Lower leg skin (tissue), 4 donors: ENCODE measurements at regions not wholly inside any gene's neighbourhood (a gene's known extent, or its start where the extent isn't known, plus 50 kb on each side); places are given as distances from the start of the nearest gene placed in this dataset.
"Not testable (repeated sequence)": the region's sequence is repeated elsewhere in the genome, so short reads cannot be mapped to it uniquely, and the experiment has no call there.

ENCODE experiments used
- DNase-seq, 2 donors: peaks; one replicate each; pipeline ENCODE4 v3.0.0-alpha.2; 2019; ENCODE audit warnings: low spot score in 2 of 2
- H3K4me3 ChIP-seq: fragments of 200-600 bp; sonication (generic); 2 replicates; pipeline ENCODE4 v1.5.1; 2017; ENCODE audit warnings: mild to moderate bottlenecking, low read depth; ENCODE audit not compliant: poor library complexity, severe bottlenecking
- CTCF ChIP-seq, 3 donors: fragments of 450-650 bp; IDR thresholded peaks; one replicate each; pipeline ENCODE4 v1.5.1; 2016; ENCODE audit warnings: antibody characterized with exemption in 3 of 3, mild to moderate bottlenecking in 3 of 3, moderate library complexity in 2 of 3
- POLR2A ChIP-seq, 2 donors: fragments of 450-650 bp; IDR thresholded peaks; one replicate each; pipeline ENCODE4 v1.6.1; 2016 to 2017; ENCODE audit warnings: antibody characterized with exemption in 2 of 2, mild to moderate bottlenecking in 1 of 2, moderate library complexity in 1 of 2
- WGBS, 2 donors: methylation state at CpG; one replicate each; pipeline ENCODE4 v1.1.5; 2018; 5-methylcytosine and 5-hydroxymethylcytosine counted together
- intact Hi-C: fragments of 100-400 bp; cut with DNase I; formaldehyde crosslinking; loops from one replicate; pipeline ENCODE4 v1.15.0; 2023; ENCODE audit warnings: low total_unique reads

DNA sequence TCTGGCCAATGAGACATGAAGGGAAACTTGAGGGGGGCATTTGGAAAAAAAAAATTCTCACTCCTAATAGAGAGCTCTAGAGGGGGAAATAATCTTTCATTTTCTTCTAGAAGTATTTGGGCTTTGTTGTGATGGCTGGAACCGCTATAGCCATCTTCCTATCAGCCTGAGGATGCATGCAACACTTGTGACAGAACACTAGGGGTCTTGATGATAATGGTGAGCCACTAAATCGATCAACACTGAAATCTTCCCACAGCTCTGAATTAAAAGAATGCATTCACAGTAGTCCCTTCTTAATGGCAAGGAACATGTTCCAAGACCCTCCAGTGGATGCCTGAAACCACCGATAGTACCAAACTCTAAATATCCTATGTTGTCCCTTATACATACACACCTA lies 325.3 kb downstream of the LNPK start:
- TF ChIP-seq POLR2A (IDR thresholded peaks at IDR 0.05), result no peak
- no peak overlapping the region for H3K4me3 ChIP-seq
- intact Hi-C loops, result no loop called here
- no peak for DNase-seq
- 66 to 90% methylated on average over 3 of the region's 3 CpGs for WGBS, 2 donors

DNA sequence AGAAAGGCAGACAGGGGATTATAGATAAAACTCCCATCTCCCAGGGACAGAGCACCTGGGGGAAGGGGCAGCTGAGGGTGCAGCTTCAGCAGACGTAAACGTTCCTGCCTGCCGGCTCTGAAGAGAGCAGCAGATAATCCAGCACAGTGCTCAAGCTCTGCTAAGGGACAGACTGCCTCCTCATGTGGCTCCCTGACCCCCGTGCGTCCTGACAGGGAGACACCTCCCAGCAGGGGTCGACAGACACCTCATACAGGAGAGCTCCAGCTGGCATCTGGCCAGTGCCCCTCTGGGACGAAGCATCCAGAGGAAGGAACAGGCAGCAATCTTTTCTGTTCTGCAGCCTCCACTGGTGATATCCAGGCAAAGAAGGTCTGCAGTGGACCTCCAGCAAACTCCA lies 333.3 kb downstream of the LNPK start:
- 65 to 76% methylated on average over 5 to 7 of the region's 7 CpGs for WGBS, 2 donors
- intact Hi-C loops, H3K4me3 ChIP-seq, DNase-seq: not testable (repeated sequence)

- intact Hi-C loops, result no loop called here
- no peak overlapping the region for H3K4me3 ChIP-seq
- 84 to 97% methylated on average over 1 of the region's 1 CpG for WGBS, 2 donors
- no peak for DNase-seq
- TF ChIP-seq CTCF (IDR thresholded peaks at IDR 0.05) (no peak), POLR2A (IDR thresholded peaks at IDR 0.05) (no peak)
Observed at GRCh38 chr2:175662335-175662734, 339.7 kb downstream of the LNPK start.

GRCh38 chr2:175648577-175649063 lies 353.4 kb downstream of the LNPK start:
- DNase-seq, result no peak
- intact Hi-C loops, result no loop called here
- TF ChIP-seq POLR2A (IDR thresholded peaks at IDR 0.05), result no peak
- TF ChIP-seq CTCF (IDR thresholded peaks at IDR 0.05), result no peak
- H3K4me3 ChIP-seq, result no peak overlapping the region
- 0 to 45% methylated on average over 1 of the region's 1 CpG for WGBS, 2 donors

GRCh38 chr2:175647058-175647457 lies 355.0 kb downstream of the LNPK start:
- intact Hi-C loops, result no loop called here

GRCh38 chr2:175640655-175641054 lies 361.4 kb downstream of the LNPK start:
- DNase-seq, result no peak
- TF ChIP-seq POLR2A (IDR thresholded peaks at IDR 0.05), result no peak
- H3K4me3 ChIP-seq, result no peak overlapping the region
- 90 to 97% methylated on average over 2 of the region's 2 CpGs for WGBS, 2 donors
- intact Hi-C loops, result no loop called here

More at GRCh38 chr2:175647058-175647457, 355.0 kb downstream of the LNPK start:
- WGBS, 2 donors, result 85 to 100% methylated on average over 2 of the region's 2 CpGs
- TF ChIP-seq CTCF (IDR thresholded peaks at IDR 0.05) (no peak), POLR2A (IDR thresholded peaks at IDR 0.05) (no peak)
- no peak overlapping the region for H3K4me3 ChIP-seq
- no peak for DNase-seq

DNA sequence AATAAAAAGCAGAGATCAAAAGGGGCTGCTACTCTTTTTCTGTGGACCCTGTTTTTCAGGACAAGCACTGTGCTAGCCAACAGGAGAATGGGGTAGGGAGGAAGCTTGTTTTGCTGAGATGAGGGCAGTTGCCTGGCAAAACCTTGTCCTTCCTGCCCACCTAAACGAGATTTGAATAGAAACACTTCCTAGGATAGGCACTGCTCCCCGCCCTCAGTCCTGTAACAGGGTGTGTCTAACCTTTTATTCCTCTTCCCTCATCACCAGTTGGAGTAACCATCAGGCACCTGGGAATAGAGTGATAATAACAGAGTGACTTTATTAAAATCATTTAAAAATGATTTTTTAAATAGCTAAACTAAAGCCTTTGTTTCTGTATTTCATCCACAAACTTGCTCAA lies 368.8 kb downstream of the LNPK start:
- 28 to 48% methylated on average over 2 of the region's 2 CpGs for WGBS, 2 donors
- H3K4me3 ChIP-seq, result no peak overlapping the region
- no peak for DNase-seq
- TF ChIP-seq CTCF (IDR thresholded peaks at IDR 0.05) (no peak), POLR2A (IDR thresholded peaks at IDR 0.05) (no peak)
- intact Hi-C loops, result no loop called here
